ENCODE measurements at regions not wholly inside any gene's neighbourhood (a gene's known extent, or its start where the extent isn't known, plus 50 kb on each side); places are given as distances from the start of the nearest gene placed in this dataset.

DNA sequence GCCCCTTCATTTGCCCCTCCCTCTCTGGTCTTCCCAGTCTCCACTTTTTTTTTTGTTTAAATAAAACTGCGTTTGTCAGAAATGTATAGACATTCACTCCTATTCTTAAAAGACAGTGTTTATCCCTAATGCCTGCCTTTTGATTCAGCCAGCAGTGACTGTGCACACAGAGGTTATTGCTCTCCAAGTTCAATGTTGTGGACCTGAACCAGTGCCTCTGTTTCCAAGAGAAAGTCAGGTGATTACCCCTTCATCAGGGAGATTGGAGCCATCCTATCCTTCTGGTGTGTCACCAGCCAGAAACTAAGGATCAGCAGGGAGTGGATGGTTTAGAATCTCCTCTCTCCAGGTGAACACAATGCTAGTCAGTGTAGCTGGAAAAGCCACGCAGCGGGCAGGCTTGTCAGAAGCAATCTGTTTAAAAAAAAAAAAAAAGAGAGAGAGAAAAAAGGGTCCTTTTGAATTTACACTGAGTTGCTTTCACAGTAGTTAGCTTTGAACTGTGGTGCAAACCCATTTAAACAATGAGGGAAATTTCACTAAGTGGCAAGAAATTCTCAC, 167.5 kb upstream of the DMRT1 start:
- TF ChIP-seq FOXM1 (IDR thresholded peaks at IDR 0.05; ENCODE audit: borderline replicate concordance), result no peak
- no peak for TF ChIP-seq SUZ12 (IDR thresholded peaks at IDR 0.05)
- no peak for TF ChIP-seq ZNF384 (IDR thresholded peaks at IDR 0.05)
- TF ChIP-seq FOXA1 (IDR thresholded peaks at IDR 0.05), result no peak
- no peak for TF ChIP-seq BHLHE40 (IDR thresholded peaks at IDR 0.05; ENCODE audit: borderline replicate concordance)
- TF ChIP-seq L3MBTL2 (conservative IDR thresholded peaks at IDR 0.05), result no peak
- no peak for TF ChIP-seq SP1 (IDR thresholded peaks at IDR 0.05)

All from HEK293T (cell line).